AG04450 (cell line): ENCODE measurements at regions not wholly inside any gene's neighbourhood (a gene's known extent, or its start where the extent isn't known, plus 50 kb on each side); places are given as distances from the start of the nearest gene placed in this dataset.

ENCODE experiments used
- CTCF ChIA-PET: fragments of 300-600, 350-600 bp; formaldehyde crosslinking; extraction: SDS; loops from one replicate; lab custom pipeline; 2022; ENCODE audit warnings: antibody characterized with exemption, inconsistent platforms; lab: Charles Lee
- POLR2A ChIA-PET: fragments of 350-600 bp; formaldehyde crosslinking; extraction: SDS; loops from one replicate; lab custom pipeline; 2021; ENCODE audit warnings: antibody characterized with exemption, inconsistent platforms; lab: Yijun Ruan, JAX
- DNase-seq: peaks from one replicate; pipeline ENCODE4 v3.0.0-alpha.2; 2011; ENCODE audit warnings: low read depth, low spot score
- H3K27ac ChIP-seq: one replicate; pipeline ENCODE4 v1.5.1; 2012; ENCODE audit warnings: low read depth, low read length, control low read depth
- H3K27me3 ChIP-seq: one replicate; pipeline ENCODE4 v1.6.0; 2012; ENCODE audit warnings: low read length; ENCODE audit not compliant: control insufficient read depth, insufficient read depth
- H3K4me3 ChIP-seq: 2 replicates; pipeline ENCODE4 v1.5.1; 2011; ENCODE audit warnings: mild to moderate bottlenecking, low read depth, low read length, control low read depth
- H3K9me3 ChIP-seq: 2 replicates; pipeline ENCODE4 v1.5.1; 2012; ENCODE audit warnings: low read length; ENCODE audit not compliant: control insufficient read depth, insufficient read depth
- CTCF ChIP-seq: IDR thresholded peaks from 2 replicates; pipeline ENCODE4 v1.5.1; 2011; ENCODE audit warnings: low read depth, low read length, control low read depth, inconsistent platforms

- TF ChIP-seq CTCF, result no peak
- Histone ChIP-seq H3K4me3 (no peak overlapping the region), H3K9me3 (no peaks in the 10 kb centered on the region), H3K27me3 (peaks cover 2% of the 10 kb centered on the region), H3K27ac (peak overlapping the region; percentile 68)
- peak; percentile 71 for DNase-seq
- ChIA-PET POLR2A (interaction anchor here (0.6 kb wide), 1 partner anchor 17 kb away, joined by 15 read pairs; no protein-coding TSS in a partner anchor), CTCF (interaction anchor here (1.7 kb wide), 1 partner anchor 189 kb away, joined by 5 read pairs; no protein-coding TSS in a partner anchor)
Observed at GRCh38 chr11:122317305-122317704, 201.3 kb upstream of the BLID start.

- Histone ChIP-seq H3K9me3 (no peaks in the 10 kb centered on the region), H3K4me3 (no peak overlapping the region), H3K27ac (no peak overlapping the region), H3K27me3 (peaks cover 2% of the 10 kb centered on the region)
- DNase-seq, result no peak
- no peak for TF ChIP-seq CTCF
- POLR2A ChIA-PET, result no interaction called here
- CTCF ChIA-PET, result interaction anchor here (0.6 kb wide), 1 partner anchor 193 kb away, joined by 3 read pairs; no protein-coding TSS in a partner anchor
Observed at GRCh38 chr11:122313581-122313980, 197.6 kb upstream of the BLID start.

GRCh38 chr11:122311216-122311755 is 195.3 kb upstream of the BLID start:
- Histone ChIP-seq H3K9me3 (no peaks in the 10 kb centered on the region), H3K4me3 (no peak overlapping the region), H3K27me3 (peaks cover 2% of the 10 kb centered on the region), H3K27ac (no peak overlapping the region)
- CTCF ChIA-PET, result no interaction called here
- DNase-seq, result no peak
- no peak for TF ChIP-seq CTCF
- POLR2A ChIA-PET, result no interaction called here

- Histone ChIP-seq H3K27ac (no peak overlapping the region), H3K27me3 (peaks cover 2% of the 10 kb centered on the region), H3K9me3 (no peaks in the 10 kb centered on the region), H3K4me3 (no peak overlapping the region)
- DNase-seq, result no peak
- no peak for TF ChIP-seq CTCF
- CTCF ChIA-PET, result no interaction called here
- POLR2A ChIA-PET, result no interaction called here
Observed at GRCh38 chr11:122310766-122311165, 194.8 kb upstream of the BLID start.

DNA sequence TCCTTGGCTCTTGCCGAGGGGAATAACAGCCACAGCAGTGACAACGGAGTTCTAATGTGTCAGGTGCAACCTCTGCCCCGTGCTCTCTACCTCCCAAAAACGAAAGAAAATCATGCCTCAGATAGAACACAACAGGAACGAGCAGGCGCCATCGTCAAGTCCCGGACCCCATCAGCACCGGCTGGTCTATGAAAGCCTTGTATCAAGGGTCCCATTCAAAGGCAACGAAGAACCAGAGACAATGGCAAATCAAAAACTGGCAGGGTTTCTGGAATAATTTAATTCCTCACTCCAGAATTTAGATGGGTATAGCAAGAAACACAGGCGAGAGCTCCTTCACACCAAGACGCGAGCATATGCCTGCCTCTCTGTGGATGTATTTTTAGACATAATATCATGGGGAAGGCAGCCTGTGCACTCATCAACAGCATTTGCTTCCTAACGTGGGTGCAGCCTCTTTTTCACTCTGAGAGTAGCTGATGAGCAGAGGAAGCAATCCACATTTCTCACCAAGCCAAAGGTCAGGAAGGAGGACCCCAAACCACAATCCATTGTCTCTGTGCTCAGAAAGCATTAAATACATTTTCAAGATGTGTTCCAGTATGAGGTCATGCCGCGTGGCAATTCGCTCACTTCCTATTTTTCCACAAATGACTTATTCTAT is 193.4 kb upstream of the BLID start:
- Histone ChIP-seq H3K27me3 (peaks cover 2% of the 10 kb centered on the region), H3K4me3 (no peak overlapping the region), H3K9me3 (no peaks in the 10 kb centered on the region), H3K27ac (no peak overlapping the region)
- no peak for DNase-seq
- ChIA-PET POLR2A (no interaction called here), CTCF (no interaction called here)
- no peak for TF ChIP-seq CTCF
